Neural cell (in vitro differentiated cells): ENCODE measurements at regions not wholly inside any gene's neighbourhood (a gene's known extent, or its start where the extent isn't known, plus 50 kb on each side); places are given as distances from the start of the nearest gene placed in this dataset.

Experiments
- EZH2 ChIP-seq: fragments of 200-600, 300-800 bp; shearing (Covaris generic), sonication (generic); IDR thresholded peaks from 2 replicates; pipeline ENCODE4 v1.6.1; 2014; ENCODE audit warnings: antibody characterized with exemption, low read length, borderline replicate concordance, mild to moderate bottlenecking; ENCODE audit not compliant: insufficient read depth, poor library complexity, severe bottlenecking
- POLR2AphosphoS5 ChIP-seq: IDR thresholded peaks from 2 replicates; pipeline ENCODE4 v1.6.1; 2012
- RAD21 ChIP-seq: fragments of 450-650 bp; conservative IDR thresholded peaks from 2 replicates; pipeline ENCODE4 v1.6.1; 2014; ENCODE audit warnings: antibody characterized with exemption, mild to moderate bottlenecking, moderate library complexity
- SMC3 ChIP-seq: fragments of 450-650 bp; conservative IDR thresholded peaks from 2 replicates; pipeline ENCODE4 v1.6.1; 2014; ENCODE audit warnings: antibody characterized with exemption, mild to moderate bottlenecking, moderate library complexity; ENCODE audit not compliant: poor library complexity
- TF ChIP-seq, protein P1 (sequence below): fragments of 450-650 bp; IDR thresholded peaks from 2 replicates; pipeline ENCODE4 v1.5.1; 2014; ENCODE audit warnings: antibody characterized with exemption, mild to moderate bottlenecking, moderate library complexity; ENCODE audit not compliant: poor library complexity, severe bottlenecking

DNA sequence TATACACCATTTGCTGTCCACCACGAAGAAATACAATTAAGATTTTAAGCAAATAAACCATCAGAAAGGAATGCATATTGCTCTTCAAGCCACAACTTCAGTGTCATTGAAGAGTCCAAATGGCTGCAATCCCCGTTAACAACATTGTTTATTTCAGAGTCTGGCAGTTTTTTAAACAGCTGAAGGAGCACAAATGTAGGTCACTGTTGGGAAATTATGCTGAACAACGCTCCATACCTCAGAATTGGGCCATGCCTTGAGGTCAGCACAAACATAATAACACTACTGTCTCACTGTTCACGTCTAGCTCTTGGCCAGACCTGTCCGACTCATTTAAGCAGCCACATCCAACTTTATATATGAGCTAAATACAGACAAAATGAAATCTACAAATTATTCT, 453.9 kb upstream of the GHITM start:
- TF ChIP-seq EZH2 (no peak), SMC3 (no peak), POLR2AphosphoS5 (no peak), RAD21 (no peak)
- TF ChIP-seq, protein P1, sequence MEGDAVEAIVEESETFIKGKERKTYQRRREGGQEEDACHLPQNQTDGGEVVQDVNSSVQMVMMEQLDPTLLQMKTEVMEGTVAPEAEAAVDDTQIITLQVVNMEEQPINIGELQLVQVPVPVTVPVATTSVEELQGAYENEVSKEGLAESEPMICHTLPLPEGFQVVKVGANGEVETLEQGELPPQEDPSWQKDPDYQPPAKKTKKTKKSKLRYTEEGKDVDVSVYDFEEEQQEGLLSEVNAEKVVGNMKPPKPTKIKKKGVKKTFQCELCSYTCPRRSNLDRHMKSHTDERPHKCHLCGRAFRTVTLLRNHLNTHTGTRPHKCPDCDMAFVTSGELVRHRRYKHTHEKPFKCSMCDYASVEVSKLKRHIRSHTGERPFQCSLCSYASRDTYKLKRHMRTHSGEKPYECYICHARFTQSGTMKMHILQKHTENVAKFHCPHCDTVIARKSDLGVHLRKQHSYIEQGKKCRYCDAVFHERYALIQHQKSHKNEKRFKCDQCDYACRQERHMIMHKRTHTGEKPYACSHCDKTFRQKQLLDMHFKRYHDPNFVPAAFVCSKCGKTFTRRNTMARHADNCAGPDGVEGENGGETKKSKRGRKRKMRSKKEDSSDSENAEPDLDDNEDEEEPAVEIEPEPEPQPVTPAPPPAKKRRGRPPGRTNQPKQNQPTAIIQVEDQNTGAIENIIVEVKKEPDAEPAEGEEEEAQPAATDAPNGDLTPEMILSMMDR: no peak
